ENCODE measurements at regions not wholly inside any gene's neighbourhood (a gene's known extent, or its start where the extent isn't known, plus 50 kb on each side); places are given as distances from the start of the nearest gene placed in this dataset.
A peak's percentile ranks its signal among the peaks of the same experiment; 100 is the strongest.
"Not testable (repeated sequence)": the region's sequence is repeated elsewhere in the genome, so short reads cannot be mapped to it uniquely, and the experiment has no call there.

GRCh38 chr2:5187283-5187682 is 504.9 kb upstream of the SOX11 start:
- no peak for DNase-seq

GRCh38 chr2:5188636-5189035 is 503.5 kb upstream of the SOX11 start:
- DNase-seq, result peak; percentile 40

GRCh38 chr2:5190023-5190422 is 502.2 kb upstream of the SOX11 start:
- peak; percentile 47 for DNase-seq

GRCh38 chr2:5195636-5196035 is 496.5 kb upstream of the SOX11 start:
- no peak for DNase-seq

- no peak for DNase-seq
Observed at GRCh38 chr2:5203134-5203755, 488.9 kb upstream of the SOX11 start.

GRCh38 chr2:5206742-5207141 is 485.4 kb upstream of the SOX11 start:
- not testable (repeated sequence) for DNase-seq

GRCh38 chr2:5215989-5216607 is 476.1 kb upstream of the SOX11 start:
- DNase-seq, result no peak

GRCh38 chr2:5227062-5227699 is 465.0 kb upstream of the SOX11 start:
- no peak for DNase-seq

GRCh38 chr2:5229574-5229973 is 462.6 kb upstream of the SOX11 start:
- DNase-seq, result no peak

- DNase-seq, result no peak
Observed at GRCh38 chr2:5230444-5230843, 461.7 kb upstream of the SOX11 start.

- DNase-seq, result no peak
Observed at GRCh38 chr2:5230855-5231254, 461.3 kb upstream of the SOX11 start.

- no peak for DNase-seq
Observed at GRCh38 chr2:5231287-5231686, 460.9 kb upstream of the SOX11 start.

- no peak for DNase-seq
Observed at GRCh38 chr2:5234563-5234962, 457.6 kb upstream of the SOX11 start.

GRCh38 chr2:5235701-5236100 is 456.5 kb upstream of the SOX11 start:
- DNase-seq, result no peak

GRCh38 chr2:5236249-5236648 is 455.9 kb upstream of the SOX11 start:
- DNase-seq, result no peak

GRCh38 chr2:5242751-5243150 is 449.4 kb upstream of the SOX11 start:
- DNase-seq, result no peak

- peak; percentile 47 for DNase-seq
Observed at GRCh38 chr2:5250482-5250881, 441.7 kb upstream of the SOX11 start.

GRCh38 chr2:5253263-5253662 is 438.9 kb upstream of the SOX11 start:
- DNase-seq, result no peak

GRCh38 chr2:5254791-5255332 is 437.3 kb upstream of the SOX11 start:
- DNase-seq, result no peak

- no peak for DNase-seq
Observed at GRCh38 chr2:5263291-5263690, 428.9 kb upstream of the SOX11 start.

GRCh38 chr2:5264361-5264760 is 427.8 kb upstream of the SOX11 start:
- no peak for DNase-seq

- DNase-seq, result no peak
Observed at GRCh38 chr2:5285061-5285460, 407.1 kb upstream of the SOX11 start.

- DNase-seq, result no peak
Observed at GRCh38 chr2:5285872-5286769, 406.1 kb upstream of the SOX11 start.
